ENCODE measurements at regions not wholly inside any gene's neighbourhood (a gene's known extent, or its start where the extent isn't known, plus 50 kb on each side); places are given as distances from the start of the nearest gene placed in this dataset.

DNA sequence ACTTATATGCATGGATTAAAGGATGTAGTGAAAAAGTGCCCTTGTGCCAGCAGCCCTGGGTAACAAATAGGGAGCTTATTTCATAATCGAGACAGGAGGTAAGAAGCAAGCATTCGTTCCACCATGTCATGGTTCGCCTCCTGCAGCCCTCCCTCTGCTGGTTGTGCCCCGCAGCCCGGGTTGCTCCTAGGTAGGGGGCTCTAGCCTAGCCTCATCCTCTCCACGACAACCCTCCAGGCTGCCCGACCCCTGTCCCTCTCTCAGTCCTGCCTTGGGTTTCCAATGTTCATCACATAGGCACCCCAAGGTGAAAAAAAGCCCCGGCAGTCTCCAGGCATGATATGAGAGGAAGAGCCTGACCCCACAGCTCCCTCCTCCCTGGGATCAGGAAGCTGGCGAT, 75.5 kb upstream of the SYNDIG1 start:
- Histone ChIP-seq H3K4me2 (ENCODE audit: low read length) (no peak overlapping the region), H3K9me3 (ENCODE audit: low read length) (no peaks in the 10 kb centered on the region), H3K4me1 (ENCODE audit: insufficient read depth, low read length) (no peaks in the 10 kb centered on the region), H3K79me2 (ENCODE audit: low read length) (no peaks in the 10 kb centered on the region), H4K20me1 (ENCODE audit: low read length) (no peaks in the 10 kb centered on the region), H3F3A (ENCODE audit: low read length, unreplicated experiment) (no peaks in the 10 kb centered on the region), H3K9ac (ENCODE audit: low read length) (no peak overlapping the region), H3K27me3 (ENCODE audit: low read length) (peaks cover 35% of the 10 kb centered on the region), H2AFZ (ENCODE audit: low read length) (no peak overlapping the region), H3K4me3 (ENCODE audit: low read length) (no peak overlapping the region), H3K9me2 (replicated peaks; ENCODE audit: low read length) (no peaks in the 10 kb centered on the region), H3K27ac (ENCODE audit: low read length) (no peak overlapping the region), H3K36me3 (ENCODE audit: low read depth, low read length) (no peaks in the 10 kb centered on the region)
- no TSS peak for BruUV-seq (replicated peaks)
- ChIA-PET CTCF (no interaction called here), POLR2A (ENCODE audit: unreplicated experiment) (no interaction called here)
- DNase-seq (no peak), ATAC-seq (no peak)
- intact Hi-C loops (cut with micrococcal nuclease) = no loop called here
- TF ChIP-seq, protein P1, sequence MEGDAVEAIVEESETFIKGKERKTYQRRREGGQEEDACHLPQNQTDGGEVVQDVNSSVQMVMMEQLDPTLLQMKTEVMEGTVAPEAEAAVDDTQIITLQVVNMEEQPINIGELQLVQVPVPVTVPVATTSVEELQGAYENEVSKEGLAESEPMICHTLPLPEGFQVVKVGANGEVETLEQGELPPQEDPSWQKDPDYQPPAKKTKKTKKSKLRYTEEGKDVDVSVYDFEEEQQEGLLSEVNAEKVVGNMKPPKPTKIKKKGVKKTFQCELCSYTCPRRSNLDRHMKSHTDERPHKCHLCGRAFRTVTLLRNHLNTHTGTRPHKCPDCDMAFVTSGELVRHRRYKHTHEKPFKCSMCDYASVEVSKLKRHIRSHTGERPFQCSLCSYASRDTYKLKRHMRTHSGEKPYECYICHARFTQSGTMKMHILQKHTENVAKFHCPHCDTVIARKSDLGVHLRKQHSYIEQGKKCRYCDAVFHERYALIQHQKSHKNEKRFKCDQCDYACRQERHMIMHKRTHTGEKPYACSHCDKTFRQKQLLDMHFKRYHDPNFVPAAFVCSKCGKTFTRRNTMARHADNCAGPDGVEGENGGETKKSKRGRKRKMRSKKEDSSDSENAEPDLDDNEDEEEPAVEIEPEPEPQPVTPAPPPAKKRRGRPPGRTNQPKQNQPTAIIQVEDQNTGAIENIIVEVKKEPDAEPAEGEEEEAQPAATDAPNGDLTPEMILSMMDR (conservative IDR thresholded peaks at IDR 0.05; ENCODE audit: low read depth, low read length) = no peak
- TF ChIP-seq EZH2 (IDR thresholded peaks at IDR 0.05; ENCODE audit: low read length, unreplicated experiment) = no peak
- no peak for TF ChIP-seq EZH2phosphoT487 (IDR thresholded peaks at IDR 0.05; ENCODE audit: borderline replicate concordance, low read length)

DNA sequence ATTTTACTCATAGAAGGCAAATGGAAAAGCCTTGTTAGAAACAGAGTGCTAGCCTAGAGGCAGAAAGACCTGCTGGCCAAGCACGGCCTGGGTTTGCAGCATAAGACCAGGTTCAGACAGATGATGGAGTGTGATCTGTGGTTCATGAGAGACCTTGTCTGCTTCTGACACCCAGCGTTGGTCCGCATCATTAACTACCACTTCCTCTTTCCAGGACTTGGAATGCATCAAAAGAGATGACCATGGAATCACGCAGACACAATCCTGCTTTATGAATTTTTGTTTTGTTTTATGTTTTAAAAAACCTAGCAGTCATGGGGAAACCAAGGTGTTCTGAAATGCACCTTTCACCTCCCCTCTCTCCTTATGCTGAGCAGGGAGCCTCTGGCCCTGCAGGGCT, 76.8 kb upstream of the SYNDIG1 start:
- no TSS peak for BruUV-seq (replicated peaks)
- Histone ChIP-seq H3K79me2 (ENCODE audit: low read length) (no peaks in the 10 kb centered on the region), H3K4me2 (ENCODE audit: low read length) (no peak overlapping the region), H3K27ac (ENCODE audit: low read length) (no peak overlapping the region), H3K9me2 (replicated peaks; ENCODE audit: low read length) (no peaks in the 10 kb centered on the region), H3K9ac (ENCODE audit: low read length) (no peak overlapping the region), H4K20me1 (ENCODE audit: low read length) (no peaks in the 10 kb centered on the region), H3F3A (ENCODE audit: low read length, unreplicated experiment) (no peaks in the 10 kb centered on the region), H3K9me3 (ENCODE audit: low read length) (no peaks in the 10 kb centered on the region), H2AFZ (ENCODE audit: low read length) (no peak overlapping the region), H3K4me1 (ENCODE audit: insufficient read depth, low read length) (no peaks in the 10 kb centered on the region), H3K36me3 (ENCODE audit: low read depth, low read length) (no peaks in the 10 kb centered on the region), H3K4me3 (ENCODE audit: low read length) (no peak overlapping the region), H3K27me3 (ENCODE audit: low read length) (peaks cover 44% of the 10 kb centered on the region)
- intact Hi-C loops (cut with micrococcal nuclease) = no loop called here
- TF ChIP-seq EZH2 (IDR thresholded peaks at IDR 0.05; ENCODE audit: low read length, unreplicated experiment) (no peak), EZH2phosphoT487 (IDR thresholded peaks at IDR 0.05; ENCODE audit: borderline replicate concordance, low read length) (no peak)
- TF ChIP-seq, protein P1 (conservative IDR thresholded peaks at IDR 0.05; ENCODE audit: low read depth, low read length) = no peak
- POLR2A ChIA-PET (ENCODE audit: unreplicated experiment) = no interaction called here
- ATAC-seq (no peak), DNase-seq (no peak)
- CTCF ChIA-PET = no interaction called here

DNA sequence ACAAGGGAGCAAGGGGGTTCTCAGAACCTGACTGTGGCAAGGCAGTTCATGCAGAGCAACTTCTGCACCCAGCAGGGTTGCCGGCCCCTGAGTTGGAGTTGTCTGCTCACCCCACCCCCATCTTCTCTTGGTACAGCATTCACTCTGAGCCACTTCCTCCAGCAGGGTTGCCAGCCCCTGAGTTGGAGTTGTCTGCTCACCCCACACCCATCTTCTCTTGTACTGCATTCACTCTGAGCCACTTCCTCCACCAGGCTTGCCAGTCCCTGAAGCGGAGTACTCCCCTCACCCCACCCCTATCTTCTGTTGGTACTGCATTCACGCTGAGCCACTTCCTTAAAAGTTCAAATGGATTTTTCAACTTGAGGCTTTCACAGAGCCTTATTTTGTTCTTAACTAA, 79.7 kb upstream of the SYNDIG1 start:
- Histone ChIP-seq H3K4me2 (ENCODE audit: low read length) (no peak overlapping the region), H3K9me3 (ENCODE audit: low read length) (no peaks in the 10 kb centered on the region), H4K20me1 (ENCODE audit: low read length) (no peaks in the 10 kb centered on the region), H2AFZ (ENCODE audit: low read length) (no peak overlapping the region), H3K9ac (ENCODE audit: low read length) (no peak overlapping the region), H3K27me3 (ENCODE audit: low read length) (peaks cover 69% of the 10 kb centered on the region), H3F3A (ENCODE audit: low read length, unreplicated experiment) (no peaks in the 10 kb centered on the region), H3K9me2 (replicated peaks; ENCODE audit: low read length) (no peaks in the 10 kb centered on the region), H3K79me2 (ENCODE audit: low read length) (no peaks in the 10 kb centered on the region), H3K36me3 (ENCODE audit: low read depth, low read length) (no peaks in the 10 kb centered on the region), H3K4me3 (ENCODE audit: low read length) (no peak overlapping the region), H3K4me1 (ENCODE audit: insufficient read depth, low read length) (no peaks in the 10 kb centered on the region), H3K27ac (ENCODE audit: low read length) (no peak overlapping the region)
- intact Hi-C loops (cut with micrococcal nuclease) = no loop called here
- DNase-seq (no peak), ATAC-seq (no peak)
- ChIA-PET POLR2A (ENCODE audit: unreplicated experiment) (no interaction called here), CTCF (no interaction called here)
- no peak for TF ChIP-seq EZH2phosphoT487 (IDR thresholded peaks at IDR 0.05; ENCODE audit: borderline replicate concordance, low read length)
- TF ChIP-seq, protein P1 (conservative IDR thresholded peaks at IDR 0.05; ENCODE audit: low read depth, low read length) = no peak
- TF ChIP-seq EZH2 (IDR thresholded peaks at IDR 0.05; ENCODE audit: low read length, unreplicated experiment) = no peak
- no TSS peak for BruUV-seq (replicated peaks)
